ENCODE measurements at regions not wholly inside any gene's neighbourhood (a gene's known extent, or its start where the extent isn't known, plus 50 kb on each side); places are given as distances from the start of the nearest gene placed in this dataset.

DNA sequence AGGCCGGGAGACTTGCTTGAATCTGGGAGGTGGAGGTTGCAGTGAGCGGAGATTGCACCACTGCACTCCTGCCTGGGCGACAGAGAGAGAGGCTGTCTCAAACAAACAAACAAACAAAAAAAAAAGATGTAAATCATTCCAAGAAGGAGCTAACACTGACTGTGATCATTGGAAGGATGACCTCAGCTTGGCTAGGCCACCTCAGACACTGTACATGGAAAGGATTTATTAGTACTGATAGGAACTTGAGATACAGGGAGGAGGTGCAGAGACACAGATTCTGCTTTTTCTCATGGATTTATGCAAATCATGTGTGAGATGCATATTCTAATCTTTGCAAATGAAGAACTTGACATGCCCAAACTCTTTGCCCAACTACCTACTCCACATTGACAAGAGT lies 293.6 kb downstream of the HIVEP2 start:
- intact Hi-C loops (cut with DNase I), result no loop called here
- no peaks in the 10 kb centered on the region for H3K27me3 ChIP-seq
- H3K27ac ChIP-seq, result no peak overlapping the region
- no peaks in the 10 kb centered on the region for H3K9me3 ChIP-seq
- DNase-seq (no peak), ATAC-seq (no peak)
- no peak overlapping the region for H3K4me3 ChIP-seq
- TF ChIP-seq, protein P1, sequence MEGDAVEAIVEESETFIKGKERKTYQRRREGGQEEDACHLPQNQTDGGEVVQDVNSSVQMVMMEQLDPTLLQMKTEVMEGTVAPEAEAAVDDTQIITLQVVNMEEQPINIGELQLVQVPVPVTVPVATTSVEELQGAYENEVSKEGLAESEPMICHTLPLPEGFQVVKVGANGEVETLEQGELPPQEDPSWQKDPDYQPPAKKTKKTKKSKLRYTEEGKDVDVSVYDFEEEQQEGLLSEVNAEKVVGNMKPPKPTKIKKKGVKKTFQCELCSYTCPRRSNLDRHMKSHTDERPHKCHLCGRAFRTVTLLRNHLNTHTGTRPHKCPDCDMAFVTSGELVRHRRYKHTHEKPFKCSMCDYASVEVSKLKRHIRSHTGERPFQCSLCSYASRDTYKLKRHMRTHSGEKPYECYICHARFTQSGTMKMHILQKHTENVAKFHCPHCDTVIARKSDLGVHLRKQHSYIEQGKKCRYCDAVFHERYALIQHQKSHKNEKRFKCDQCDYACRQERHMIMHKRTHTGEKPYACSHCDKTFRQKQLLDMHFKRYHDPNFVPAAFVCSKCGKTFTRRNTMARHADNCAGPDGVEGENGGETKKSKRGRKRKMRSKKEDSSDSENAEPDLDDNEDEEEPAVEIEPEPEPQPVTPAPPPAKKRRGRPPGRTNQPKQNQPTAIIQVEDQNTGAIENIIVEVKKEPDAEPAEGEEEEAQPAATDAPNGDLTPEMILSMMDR (IDR thresholded peaks at IDR 0.05), result no peak
- H3K4me1 ChIP-seq, result no peaks in the 10 kb centered on the region
- no peaks in the 10 kb centered on the region for H3K36me3 ChIP-seq

DNA sequence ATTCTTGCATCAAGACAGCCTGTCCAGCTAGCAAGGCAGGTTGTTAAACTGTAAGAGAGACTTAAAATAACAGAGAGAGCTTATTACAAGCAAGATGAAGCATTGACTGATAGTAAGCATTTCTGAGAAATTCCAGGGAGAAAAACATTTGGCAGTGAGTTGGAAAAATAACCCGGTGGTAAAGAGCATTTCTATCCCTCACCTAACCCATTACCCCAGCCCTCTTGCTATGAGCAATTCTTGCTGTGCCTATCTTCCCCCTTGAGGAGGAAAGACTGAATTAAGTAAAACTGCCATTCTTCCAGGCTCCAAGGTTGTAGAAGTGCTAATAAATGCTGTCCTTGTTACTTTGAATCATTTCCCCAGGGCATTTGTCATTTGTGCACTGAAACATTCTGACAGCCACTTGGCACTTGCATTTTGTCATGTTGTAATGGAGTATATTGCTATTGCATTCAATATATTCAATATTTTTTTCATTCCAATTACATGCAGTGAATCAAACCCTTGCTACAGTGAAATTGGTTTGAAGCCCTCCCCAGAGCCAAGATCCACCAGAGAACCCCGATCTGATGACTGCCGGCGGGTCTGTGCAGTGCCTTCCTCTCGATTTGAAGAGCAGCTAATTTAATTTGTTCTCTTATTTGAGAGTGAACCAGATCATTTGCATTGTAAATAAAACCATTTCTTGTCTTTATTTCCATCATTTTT lies 291.1 kb downstream of the HIVEP2 start:
- TF ChIP-seq, protein P1 (IDR thresholded peaks at IDR 0.05), result no peak
- intact Hi-C loops (cut with DNase I), result no loop called here
- no peak overlapping the region for H3K4me3 ChIP-seq
- no peak for ATAC-seq
- no peaks in the 10 kb centered on the region for H3K27me3 ChIP-seq
- no peak overlapping the region for H3K27ac ChIP-seq
- no peaks in the 10 kb centered on the region for H3K9me3 ChIP-seq
- no peaks in the 10 kb centered on the region for H3K4me1 ChIP-seq
- no peaks in the 10 kb centered on the region for H3K36me3 ChIP-seq
- DNase-seq, result no peak

DNA sequence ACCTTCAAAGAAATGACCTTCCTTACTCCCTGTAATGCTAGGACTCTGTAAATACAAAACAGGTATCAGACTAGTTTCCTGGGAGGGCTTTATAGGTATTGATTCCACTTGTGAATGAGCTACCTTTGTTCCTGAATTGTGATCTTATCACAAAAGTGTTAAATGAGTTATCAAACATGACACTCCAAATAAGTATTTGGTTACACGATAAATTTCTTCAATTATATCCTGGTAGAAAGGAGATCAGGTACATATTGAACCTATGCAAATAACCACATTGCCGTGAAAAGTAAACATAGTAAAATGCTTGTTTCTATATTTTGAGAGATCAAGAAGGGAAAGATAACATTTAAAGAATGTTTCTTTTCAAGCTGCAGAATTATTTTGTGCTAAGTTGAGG lies 285.3 kb downstream of the HIVEP2 start:
- TF ChIP-seq, protein P1 (IDR thresholded peaks at IDR 0.05), result no peak
- no peaks in the 10 kb centered on the region for H3K27me3 ChIP-seq
- H3K4me3 ChIP-seq, result no peak overlapping the region
- DNase-seq, result no peak
- ATAC-seq, result no peak
- intact Hi-C loops (cut with DNase I), result no loop called here
- H3K9me3 ChIP-seq, result peaks cover 0 to 19% of the 10 kb centered on the region in 2 donors
- H3K36me3 ChIP-seq, result no peaks in the 10 kb centered on the region
- no peaks in the 10 kb centered on the region for H3K4me1 ChIP-seq
- no peak overlapping the region for H3K27ac ChIP-seq

DNA sequence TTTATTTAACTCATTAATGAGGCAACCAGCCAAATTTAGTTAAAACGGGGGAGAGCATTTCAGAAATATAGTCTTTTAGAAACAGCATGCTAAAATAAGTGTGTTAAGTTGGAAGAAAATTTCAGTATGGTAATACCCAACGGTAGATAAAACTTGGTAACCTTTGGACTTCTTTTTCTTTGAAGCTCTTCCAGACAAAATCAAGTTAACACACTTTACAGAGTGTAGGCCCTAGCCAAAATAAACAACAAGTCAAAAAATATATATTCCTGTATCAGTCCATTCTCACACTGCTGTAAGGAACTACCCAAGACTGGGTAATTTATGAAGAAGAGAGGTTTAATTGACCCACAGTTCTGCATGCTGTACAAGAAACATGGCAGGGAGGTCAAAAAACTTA lies 279.6 kb downstream of the HIVEP2 start:
- no peaks in the 10 kb centered on the region for H3K36me3 ChIP-seq
- no peak for DNase-seq
- no peak for ATAC-seq
- no peak overlapping the region for H3K4me3 ChIP-seq
- TF ChIP-seq, protein P1 (IDR thresholded peaks at IDR 0.05), result no peak
- H3K27ac ChIP-seq, result no peak overlapping the region
- H3K27me3 ChIP-seq, result no peaks in the 10 kb centered on the region
- H3K9me3 ChIP-seq, result peaks cover 0 to 19% of the 10 kb centered on the region in 2 donors
- intact Hi-C loops (cut with DNase I), result no loop called here
- H3K4me1 ChIP-seq, result no peaks in the 10 kb centered on the region

DNA sequence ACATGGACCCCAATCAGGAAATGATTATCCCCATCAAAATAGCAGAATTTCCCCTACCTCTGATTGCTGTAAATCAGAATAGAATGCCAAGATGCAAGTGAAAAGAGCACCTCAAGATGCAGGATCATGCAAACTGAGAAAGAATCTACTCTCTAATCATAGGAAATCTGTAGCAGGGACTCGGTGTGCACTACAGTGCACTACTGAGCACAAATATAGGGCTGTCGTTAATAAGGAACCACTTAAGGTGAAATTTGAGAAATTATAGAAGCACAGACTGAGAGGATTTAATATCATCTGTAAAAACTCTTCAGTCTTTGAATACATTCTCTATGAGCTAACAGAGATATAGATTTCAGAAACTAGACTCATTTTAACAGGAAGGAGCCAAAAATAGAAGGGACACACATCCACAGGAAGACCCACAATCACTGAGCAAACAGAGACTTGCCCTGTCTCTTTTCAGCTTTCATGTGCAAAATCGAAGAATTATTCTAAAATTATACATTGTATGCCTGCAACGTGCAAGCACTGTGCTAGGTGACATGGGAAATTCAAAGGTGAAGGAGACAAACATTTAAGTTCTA lies 278.3 kb downstream of the HIVEP2 start:
- Histone ChIP-seq H3K27me3 (no peaks in the 10 kb centered on the region), H3K36me3 (no peaks in the 10 kb centered on the region), H3K27ac (no peak overlapping the region), H3K9me3 (peaks cover 0 to 19% of the 10 kb centered on the region in 2 donors), H3K4me1 (no peaks in the 10 kb centered on the region), H3K4me3 (no peak overlapping the region)
- no peak for ATAC-seq
- DNase-seq, result no peak
- TF ChIP-seq, protein P1 (IDR thresholded peaks at IDR 0.05), result no peak
- intact Hi-C loops (cut with DNase I), result no loop called here
